ENCODE measurements at regions not wholly inside any gene's neighbourhood (a gene's known extent, or its start where the extent isn't known, plus 50 kb on each side); places are given as distances from the start of the nearest gene placed in this dataset.

GRCh38 chr2:58339548-58340243 lies 98.6 kb upstream of the FANCL start:
- TF ChIP-seq CTCF (IDR thresholded peaks at IDR 0.05) (no peak), POLR2A (IDR thresholded peaks at IDR 0.05) (no peak)
